Astrocyte (in vitro differentiated cells and primary cell): ENCODE measurements at regions not wholly inside any gene's neighbourhood (a gene's known extent, or its start where the extent isn't known, plus 50 kb on each side); places are given as distances from the start of the nearest gene placed in this dataset.
"Not testable (repeated sequence)": the region's sequence is repeated elsewhere in the genome, so short reads cannot be mapped to it uniquely, and the experiment has no call there.

ENCODE experiments used
- DNase-seq: peaks from one replicate; pipeline ENCODE4 v3.0.0-alpha.2; 2010; ENCODE audit warnings: low read depth
- FAIRE-seq: peaks from 2 replicates; lab custom pipeline; 2011; peaks lifted over from hg19 to GRCh38; lab: Jason Lieb, UNC
- H2AFZ ChIP-seq: 2 replicates; pipeline ENCODE4 v1.6.0; 2012; ENCODE audit warnings: low read depth, low read length, inconsistent platforms
- H3K27ac ChIP-seq: 2 replicates; pipeline ENCODE4 v1.5.1; 2011; ENCODE audit warnings: low read depth, low read length, inconsistent platforms
- H3K27me3 ChIP-seq: 2 replicates; pipeline ENCODE4 v1.6.0; 2011; ENCODE audit warnings: low read length, inconsistent platforms; ENCODE audit not compliant: insufficient read depth
- H3K36me3 ChIP-seq: 2 replicates; pipeline ENCODE4 v1.5.1; 2011; ENCODE audit warnings: low read length, inconsistent platforms; ENCODE audit not compliant: insufficient read depth
- H3K4me1 ChIP-seq: 2 replicates; pipeline ENCODE4 v1.5.1; 2011; ENCODE audit warnings: low read length, inconsistent platforms; ENCODE audit not compliant: insufficient read depth
- H3K4me2 ChIP-seq: 2 replicates; pipeline ENCODE4 v1.6.0; 2012; ENCODE audit warnings: low read length, inconsistent platforms
- H3K4me3 ChIP-seq: 2 replicates; pipeline ENCODE4 v1.5.1; 2011; ENCODE audit warnings: low read depth, mild to moderate bottlenecking, low read length, inconsistent platforms; ENCODE audit not compliant: insufficient read depth
- H3K79me2 ChIP-seq: 2 replicates; pipeline ENCODE4 v1.6.0; 2012; ENCODE audit warnings: mild to moderate bottlenecking, low read length, inconsistent platforms; ENCODE audit not compliant: insufficient read depth
- H3K9ac ChIP-seq: 2 replicates; pipeline ENCODE4 v1.6.0; 2012; ENCODE audit warnings: mild to moderate bottlenecking, low read length, inconsistent platforms
- H3K9me3 ChIP-seq: 2 replicates; pipeline ENCODE4 v1.5.1; 2012; ENCODE audit warnings: low read depth, mild to moderate bottlenecking, low read length, inconsistent platforms; ENCODE audit not compliant: insufficient read depth
- H4K20me1 ChIP-seq: 2 replicates; pipeline ENCODE4 v1.6.0; 2012; ENCODE audit warnings: low read length, inconsistent platforms; ENCODE audit not compliant: insufficient read depth
- H3K27ac Mint-ChIP-seq: one replicate; pipeline ENCODE4 v1.8.0; 2021; ENCODE audit warnings: mild to moderate bottlenecking, mixed read lengths; ENCODE audit not compliant: unreplicated experiment
- H3K27me3 Mint-ChIP-seq: one replicate; pipeline ENCODE4 v1.8.0; 2021; ENCODE audit warnings: low read depth, mixed read lengths; ENCODE audit not compliant: unreplicated experiment
- H3K36me3 Mint-ChIP-seq: one replicate; pipeline ENCODE4 v1.8.0; 2021; ENCODE audit warnings: low read depth, mixed read lengths; ENCODE audit not compliant: unreplicated experiment
- H3K4me1 Mint-ChIP-seq: one replicate; pipeline ENCODE4 v1.8.0; 2021; ENCODE audit warnings: low read depth, mixed read lengths; ENCODE audit not compliant: unreplicated experiment
- H3K4me3 Mint-ChIP-seq: one replicate; pipeline ENCODE4 v1.8.0; 2021; ENCODE audit warnings: mild to moderate bottlenecking, moderate library complexity, mixed read lengths; ENCODE audit not compliant: unreplicated experiment
- H3K9me3 Mint-ChIP-seq: one replicate; pipeline ENCODE4 v1.8.0; 2021; ENCODE audit warnings: mild to moderate bottlenecking, mixed read lengths; ENCODE audit not compliant: unreplicated experiment
- EZH2 ChIP-seq: IDR thresholded peaks from 2 replicates; pipeline ENCODE4 v1.6.1; 2012; ENCODE audit warnings: mild to moderate bottlenecking, low read length, inconsistent platforms; ENCODE audit not compliant: insufficient read depth
- TF ChIP-seq, protein P1 (sequence below): IDR thresholded peaks from 2 replicates; pipeline ENCODE4 v1.5.1; 2011; ENCODE audit warnings: low read depth, mild to moderate bottlenecking, inconsistent platforms, low read length, moderate library complexity; ENCODE audit not compliant: insufficient read depth

DNA sequence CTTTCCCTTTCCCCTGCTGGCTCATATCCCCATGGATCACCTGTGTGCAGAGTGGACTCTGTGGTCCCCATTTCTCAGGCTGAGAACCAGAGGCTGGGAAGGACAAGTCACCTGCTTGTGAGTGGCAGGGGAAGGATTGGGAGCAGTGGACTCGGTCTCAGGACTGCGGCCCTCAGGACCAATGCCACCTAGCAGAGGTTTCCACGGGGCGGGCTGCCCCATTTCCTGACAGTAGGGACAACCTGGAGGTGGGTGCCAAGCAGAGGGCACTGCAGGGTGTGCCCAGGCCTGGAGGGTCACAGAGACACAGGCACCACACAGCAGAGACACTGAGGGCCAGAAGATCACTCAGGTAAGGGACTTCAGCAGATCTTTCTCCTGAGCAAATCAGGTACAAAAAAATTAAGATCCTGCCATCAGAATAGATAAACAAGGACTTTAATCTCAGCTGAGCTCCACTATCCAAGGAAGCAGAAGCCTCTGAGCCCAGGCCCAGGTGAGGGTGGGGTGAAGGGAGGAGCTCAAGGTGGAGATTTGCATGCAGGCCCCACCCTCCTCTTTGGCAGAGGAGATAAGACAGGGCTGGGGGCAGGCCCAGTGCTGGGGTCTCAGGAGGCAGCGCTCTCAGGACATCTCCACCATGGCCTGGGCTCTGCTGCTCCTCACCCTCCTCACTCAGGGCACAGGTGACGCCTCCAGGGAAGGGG lies 113.8 kb downstream of the GGTLC2 start:
- H3K27me3 Mint-ChIP-seq: peaks cover 47% of the 10 kb centered on the region
- H3K9me3 ChIP-seq, H3K27ac ChIP-seq, H3K36me3 Mint-ChIP-seq, H3K4me2 ChIP-seq, DNase-seq, H4K20me1 ChIP-seq, H3K4me1 ChIP-seq, H3K4me1 Mint-ChIP-seq, H3K27me3 ChIP-seq, H3K9ac ChIP-seq, H3K9me3 Mint-ChIP-seq, H3K4me3 Mint-ChIP-seq, H2AFZ ChIP-seq, H3K27ac Mint-ChIP-seq, FAIRE-seq, H3K4me3 ChIP-seq, H3K79me2 ChIP-seq, H3K36me3 ChIP-seq: not testable (repeated sequence)

- H3K4me1 Mint-ChIP-seq: no peaks in the 10 kb centered on the region
- Histone ChIP-seq H3K79me2 (no peaks in the 10 kb centered on the region), H3K4me3 (no peak overlapping the region), H3K9me3 (no peaks in the 10 kb centered on the region), H3K4me1 (no peaks in the 10 kb centered on the region), H3K4me2 (no peak overlapping the region), H3K36me3 (no peaks in the 10 kb centered on the region), H3K27ac (no peak overlapping the region), H3K9ac (no peak overlapping the region), H4K20me1 (no peaks in the 10 kb centered on the region), H3K27me3 (peaks cover 2% of the 10 kb centered on the region), H2AFZ (no peak overlapping the region)
- no peak overlapping the region for H3K27ac Mint-ChIP-seq
- H3K9me3 Mint-ChIP-seq: no peaks in the 10 kb centered on the region
- H3K4me3 Mint-ChIP-seq: no peak overlapping the region
- H3K36me3 Mint-ChIP-seq: no peaks in the 10 kb centered on the region
- H3K27me3 Mint-ChIP-seq: peaks cover 49% of the 10 kb centered on the region
- FAIRE-seq (no peak), DNase-seq (no peak)
- TF ChIP-seq EZH2: no peak
- TF ChIP-seq, protein P1, sequence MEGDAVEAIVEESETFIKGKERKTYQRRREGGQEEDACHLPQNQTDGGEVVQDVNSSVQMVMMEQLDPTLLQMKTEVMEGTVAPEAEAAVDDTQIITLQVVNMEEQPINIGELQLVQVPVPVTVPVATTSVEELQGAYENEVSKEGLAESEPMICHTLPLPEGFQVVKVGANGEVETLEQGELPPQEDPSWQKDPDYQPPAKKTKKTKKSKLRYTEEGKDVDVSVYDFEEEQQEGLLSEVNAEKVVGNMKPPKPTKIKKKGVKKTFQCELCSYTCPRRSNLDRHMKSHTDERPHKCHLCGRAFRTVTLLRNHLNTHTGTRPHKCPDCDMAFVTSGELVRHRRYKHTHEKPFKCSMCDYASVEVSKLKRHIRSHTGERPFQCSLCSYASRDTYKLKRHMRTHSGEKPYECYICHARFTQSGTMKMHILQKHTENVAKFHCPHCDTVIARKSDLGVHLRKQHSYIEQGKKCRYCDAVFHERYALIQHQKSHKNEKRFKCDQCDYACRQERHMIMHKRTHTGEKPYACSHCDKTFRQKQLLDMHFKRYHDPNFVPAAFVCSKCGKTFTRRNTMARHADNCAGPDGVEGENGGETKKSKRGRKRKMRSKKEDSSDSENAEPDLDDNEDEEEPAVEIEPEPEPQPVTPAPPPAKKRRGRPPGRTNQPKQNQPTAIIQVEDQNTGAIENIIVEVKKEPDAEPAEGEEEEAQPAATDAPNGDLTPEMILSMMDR: no peak
These were observed 115.0 kb downstream of the GGTLC2 start for GRCh38 chr22:22759371-22759770.

GRCh38 chr22:22759889-22760546 lies 115.6 kb downstream of the GGTLC2 start:
- peaks cover 46% of the 10 kb centered on the region for H3K27me3 Mint-ChIP-seq
- Histone ChIP-seq H3K79me2 (no peaks in the 10 kb centered on the region), H2AFZ (no peak overlapping the region), H3K27ac (no peak overlapping the region), H3K4me1 (no peaks in the 10 kb centered on the region), H3K9me3 (no peaks in the 10 kb centered on the region), H3K4me2 (no peak overlapping the region), H3K9ac (no peak overlapping the region), H3K27me3 (peaks cover 2% of the 10 kb centered on the region), H3K4me3 (no peak overlapping the region), H3K36me3 (no peaks in the 10 kb centered on the region), H4K20me1 (no peaks in the 10 kb centered on the region)
- H3K27ac Mint-ChIP-seq: no peak overlapping the region
- TF ChIP-seq, protein P1: no peak
- no peak for TF ChIP-seq EZH2
- no peaks in the 10 kb centered on the region for H3K9me3 Mint-ChIP-seq
- DNase-seq (no peak), FAIRE-seq (no peak)
- H3K36me3 Mint-ChIP-seq: no peaks in the 10 kb centered on the region
- no peaks in the 10 kb centered on the region for H3K4me1 Mint-ChIP-seq
- H3K4me3 Mint-ChIP-seq: no peak overlapping the region
